EH (cell line): ENCODE measurements at regions not wholly inside any gene's neighbourhood (a gene's known extent, or its start where the extent isn't known, plus 50 kb on each side); places are given as distances from the start of the nearest gene placed in this dataset.

Source experiments
- DNase-seq: peaks from one replicate; pipeline ENCODE4 v3.0.0-alpha.2; 2015; ENCODE audit warnings: low read depth

DNA sequence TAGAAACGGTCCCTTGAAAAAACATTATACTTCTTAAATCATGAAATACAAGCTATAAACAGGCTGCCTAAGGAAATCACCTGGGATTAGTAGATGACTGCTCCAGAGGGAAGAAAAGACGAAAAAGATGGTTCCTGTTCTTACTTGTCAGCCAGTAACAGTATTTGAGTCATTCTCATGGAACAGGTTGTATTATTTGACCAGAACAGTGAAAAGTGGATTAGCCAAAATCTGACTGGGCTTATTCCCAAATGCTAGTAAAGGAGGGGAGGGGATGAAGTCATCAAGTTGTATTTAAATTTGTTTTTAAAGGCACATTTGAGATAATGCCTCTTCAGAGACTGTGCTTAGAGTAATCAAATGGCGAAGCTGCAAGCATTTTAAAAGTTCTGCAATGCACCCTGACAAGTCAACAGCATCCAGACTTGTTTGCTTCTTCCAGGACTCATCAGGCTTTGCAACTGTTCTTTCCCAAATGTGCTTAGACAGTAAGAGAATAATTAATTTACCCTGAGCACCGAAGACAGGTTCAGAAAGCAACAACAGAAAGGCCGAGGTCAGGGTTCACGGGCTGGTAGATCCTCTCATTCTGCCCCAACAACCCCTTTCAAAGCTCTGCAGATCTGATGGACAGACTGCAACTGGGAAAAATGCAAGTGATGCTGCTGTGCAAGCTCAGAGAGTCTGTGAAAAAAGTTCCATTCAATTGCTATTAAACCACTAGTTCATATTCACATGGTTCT, 800.6 kb downstream of the KCTD16 start:
- DNase-seq: no peak

DNA sequence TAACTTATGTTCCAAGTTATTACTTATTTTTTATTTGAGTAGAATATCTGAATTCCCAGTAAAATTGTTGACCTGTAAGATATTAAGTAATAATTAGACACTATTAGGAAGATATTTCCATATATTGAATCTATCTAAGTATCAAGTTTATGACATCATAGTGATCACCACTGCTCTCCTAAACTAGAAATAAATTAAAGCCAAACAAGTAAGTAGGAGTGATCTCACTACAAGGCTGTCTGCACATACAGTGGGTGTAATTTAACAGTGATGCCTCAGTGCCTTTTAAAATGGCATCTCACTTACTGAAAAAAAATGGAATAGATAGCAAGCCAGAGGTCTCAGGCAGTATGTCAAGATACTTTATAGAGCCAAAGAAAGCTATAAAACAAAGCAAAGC, 789.6 kb downstream of the KCTD16 start:
- DNase-seq: no peak

DNA sequence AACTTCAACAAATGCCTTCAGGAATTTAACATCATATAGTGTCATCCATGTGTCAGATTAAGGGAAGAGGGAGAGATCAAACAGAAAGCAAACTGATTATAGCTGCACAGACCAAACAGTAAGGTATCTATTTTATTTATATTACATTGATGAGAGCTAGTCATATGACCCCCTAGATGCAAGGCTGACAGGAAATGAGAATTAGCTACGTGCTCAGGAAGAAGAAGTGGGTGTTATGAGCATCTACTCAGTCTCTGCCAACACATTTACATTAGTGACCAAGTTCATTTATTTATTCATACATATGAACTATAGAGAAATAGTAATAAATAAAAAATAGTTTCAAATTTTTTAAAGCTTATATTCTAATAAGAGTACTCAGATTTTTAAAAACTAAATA, 787.3 kb downstream of the KCTD16 start:
- DNase-seq: no peak

DNA sequence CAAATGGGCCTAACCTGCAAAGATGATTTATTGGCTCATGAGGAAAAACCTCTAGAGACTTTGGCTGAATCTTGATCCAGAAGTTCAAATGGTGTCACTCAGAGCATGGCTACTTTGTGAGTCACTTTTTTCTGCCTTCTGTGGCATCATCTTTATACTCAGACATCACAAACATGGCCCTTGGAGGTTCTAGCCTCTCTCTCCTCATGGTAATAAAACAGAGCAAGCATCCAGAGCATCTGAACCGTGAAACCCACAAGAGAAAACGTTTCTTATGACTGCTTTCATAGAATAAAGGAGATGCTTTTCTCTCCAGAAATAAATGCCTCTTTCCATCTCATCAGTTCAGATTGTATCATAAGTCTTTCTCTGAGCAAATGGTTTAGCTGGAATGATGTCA, 780.3 kb downstream of the KCTD16 start:
- peak; percentile 47 for DNase-seq

DNA sequence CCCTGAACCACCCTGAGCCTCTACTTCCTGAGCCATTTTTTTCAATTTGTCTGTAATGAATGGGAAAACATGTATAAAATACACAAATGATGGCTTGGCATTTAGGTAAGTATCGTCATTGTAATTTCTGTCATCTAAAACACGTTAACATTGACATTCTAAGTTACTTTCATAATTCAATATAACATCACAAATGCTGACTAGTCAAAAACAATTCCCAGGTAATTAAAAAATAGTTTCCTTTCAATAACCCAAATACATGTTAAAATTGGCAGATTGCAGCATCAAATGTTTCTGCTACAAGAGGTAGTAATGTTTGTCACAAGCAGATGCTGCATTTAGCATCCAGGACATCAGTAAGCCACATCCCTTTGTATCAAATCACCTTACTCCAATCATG, 776.4 kb downstream of the KCTD16 start:
- no peak for DNase-seq

DNA sequence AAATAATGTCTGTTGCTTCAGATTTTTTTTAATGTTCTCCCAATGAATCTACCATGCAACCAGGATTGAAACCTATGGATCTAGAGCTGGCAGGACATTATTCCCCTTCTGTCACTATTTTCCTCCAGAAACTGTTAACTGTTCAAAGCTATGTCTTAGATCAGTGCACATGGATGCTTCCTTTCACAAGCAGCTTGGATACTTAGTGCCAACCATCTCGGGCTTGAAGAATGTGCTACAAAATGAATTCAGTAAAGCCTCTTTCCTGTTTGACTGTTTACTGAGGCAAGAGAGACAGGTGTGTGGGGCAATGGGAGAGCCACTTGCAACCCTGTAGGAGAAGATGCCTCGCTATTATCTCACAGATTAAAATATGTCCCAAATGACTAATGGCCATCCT, 774.8 kb downstream of the KCTD16 start:
- DNase-seq: no peak

DNA sequence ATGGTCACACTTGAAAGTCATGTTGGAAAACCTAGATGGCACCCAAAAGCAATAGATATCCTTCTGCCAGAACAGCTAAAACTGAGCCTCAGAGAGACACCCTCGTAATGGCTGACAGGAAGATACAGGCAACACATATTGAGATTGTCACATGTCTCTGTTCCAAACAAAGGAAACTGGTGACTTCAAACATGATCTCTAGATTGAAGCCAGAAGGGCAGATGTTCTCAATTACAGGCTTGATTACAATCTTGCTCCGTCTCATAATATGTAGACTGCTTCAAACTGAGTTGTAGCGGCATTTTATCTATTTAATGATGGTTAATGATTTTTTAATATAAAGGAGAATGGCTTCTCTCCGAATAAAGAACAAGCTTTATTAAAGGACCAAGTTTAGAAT, 774.3 kb downstream of the KCTD16 start:
- peak; percentile 18 for DNase-seq

DNA sequence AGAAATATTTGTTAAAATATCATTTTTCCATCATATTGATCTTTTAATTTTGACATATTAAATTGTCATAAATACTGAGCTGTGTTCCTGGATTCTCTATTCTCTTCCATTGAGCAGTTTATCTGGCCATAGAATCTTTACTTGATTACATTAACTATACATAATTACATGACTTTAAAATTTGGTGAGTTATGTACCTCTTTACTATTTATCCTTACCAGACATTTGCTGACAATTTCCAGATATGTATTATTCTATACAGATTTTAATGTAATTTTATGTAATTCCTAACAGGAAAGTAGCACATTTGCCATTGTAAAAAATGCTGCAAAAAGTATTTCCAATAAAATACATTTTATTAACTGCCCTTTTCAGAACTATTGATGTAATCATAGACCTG, 770.3 kb downstream of the KCTD16 start:
- DNase-seq: no peak

DNA sequence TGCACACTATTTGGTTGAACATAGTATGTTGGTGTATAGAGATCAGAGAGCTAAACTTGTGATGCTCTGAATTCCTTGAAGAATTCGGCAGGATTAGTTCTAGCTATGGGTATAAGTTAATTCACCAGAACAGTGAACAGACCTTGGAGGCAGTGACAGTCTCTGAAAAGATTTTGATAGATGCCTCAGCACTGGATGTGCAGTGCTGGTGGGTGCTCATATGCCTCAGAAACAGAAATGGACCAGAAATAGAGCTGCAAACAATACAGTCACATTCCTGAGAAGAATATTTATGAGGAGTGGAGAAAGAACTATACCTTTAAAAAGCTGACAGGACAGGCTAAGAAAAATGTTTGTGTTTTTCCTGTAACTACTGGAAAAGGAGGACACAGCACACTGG, 747.7 kb downstream of the KCTD16 start:
- no peak for DNase-seq

DNA sequence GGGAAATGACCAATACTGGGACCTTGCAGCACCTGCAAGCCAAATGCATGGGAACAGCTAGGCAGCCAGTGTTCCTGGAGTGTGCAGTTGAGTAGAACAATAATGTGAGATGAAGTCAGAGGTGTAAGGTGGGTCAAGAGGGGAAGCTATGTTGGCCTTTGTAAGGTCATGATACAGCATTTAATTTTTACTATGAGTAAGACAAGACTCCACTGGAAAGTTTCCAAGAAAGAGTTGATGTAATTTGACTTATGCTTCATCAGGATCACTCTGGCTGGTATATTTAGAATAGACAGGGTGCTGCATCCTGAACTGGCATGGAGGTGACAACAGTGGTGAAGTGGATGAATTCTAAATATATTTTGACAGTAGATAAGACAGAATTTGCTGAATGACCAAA, 744.8 kb downstream of the KCTD16 start:
- peak; percentile 1 for DNase-seq

DNA sequence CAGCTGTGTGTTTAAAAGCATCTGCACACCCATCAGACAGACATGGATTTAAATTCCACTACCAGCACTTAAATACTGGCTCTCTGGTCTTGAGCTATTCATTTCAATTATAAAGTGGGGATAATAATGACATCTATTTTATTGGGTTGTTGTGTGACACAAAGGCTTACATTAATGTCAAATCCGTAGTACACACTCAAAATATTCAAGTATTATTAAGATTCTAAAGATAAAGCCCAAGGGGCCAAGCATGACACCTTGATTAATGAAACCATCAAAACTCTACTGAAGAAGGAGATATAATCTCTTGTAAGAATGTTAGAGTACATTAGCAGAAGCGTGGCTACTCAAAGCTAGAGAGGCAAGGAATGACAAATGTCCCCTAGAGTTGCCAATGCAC, 743.0 kb downstream of the KCTD16 start:
- DNase-seq: no peak

DNA sequence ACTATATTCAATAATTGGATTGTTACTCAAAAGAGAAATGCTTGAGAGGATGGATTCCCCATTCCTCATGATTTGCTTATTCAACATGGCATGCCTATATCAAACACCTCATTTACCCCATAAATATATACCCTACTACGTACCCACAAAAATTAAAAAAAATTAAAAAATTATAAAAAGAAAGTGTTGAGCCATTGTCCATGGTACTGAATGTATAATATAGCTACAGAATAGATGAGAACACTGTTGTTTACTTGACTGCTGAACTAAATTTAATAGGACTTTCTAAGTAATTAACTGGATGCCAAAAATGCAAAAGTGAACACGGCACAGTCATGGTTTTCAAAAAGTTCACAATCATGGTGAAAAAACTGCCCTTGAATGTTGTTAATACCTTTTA, 725.8 kb downstream of the KCTD16 start:
- DNase-seq: no peak

DNA sequence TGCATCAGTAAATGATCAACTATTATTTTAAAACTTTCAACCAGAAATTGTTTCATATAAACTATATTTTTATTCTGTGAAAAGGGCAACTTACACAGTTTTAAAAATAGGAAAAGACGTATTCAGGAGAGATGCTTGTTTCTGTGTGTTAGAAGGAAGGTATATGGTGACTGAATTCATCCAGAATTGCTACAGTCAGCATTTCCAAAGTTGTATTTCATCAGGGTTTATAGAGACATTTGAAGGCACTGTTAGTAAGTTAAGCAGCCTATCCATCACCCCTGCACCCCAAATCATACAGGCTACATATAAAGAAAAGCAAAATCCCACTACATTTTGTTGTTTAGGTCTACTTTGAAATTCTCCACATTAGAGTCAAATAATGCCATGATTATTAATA, 716.0 kb downstream of the KCTD16 start:
- DNase-seq: no peak

DNA sequence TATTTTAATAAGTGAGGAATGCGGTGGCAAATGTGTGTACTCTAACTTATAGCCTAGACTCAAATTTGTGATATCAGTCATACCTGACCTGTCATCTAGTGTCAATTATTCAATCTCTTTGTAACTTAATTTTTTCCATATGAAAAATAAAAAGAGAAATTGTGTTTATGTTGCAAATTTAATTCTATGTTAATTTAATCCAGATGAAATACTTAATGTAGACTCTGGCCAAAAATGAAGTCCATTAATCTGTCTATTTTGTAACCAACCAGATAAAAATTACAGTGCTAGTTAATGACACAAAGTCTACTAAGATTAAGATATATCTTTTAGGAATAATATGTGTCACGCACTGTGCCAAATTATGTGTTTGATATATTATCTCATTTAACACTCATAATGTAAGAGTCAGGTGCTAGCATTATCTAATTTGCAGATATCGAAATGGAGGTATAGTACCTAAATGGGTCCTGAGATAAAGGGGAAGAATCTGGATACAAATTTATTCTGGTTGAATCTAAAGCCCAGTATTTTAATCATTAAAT, 712.1 kb downstream of the KCTD16 start:
- DNase-seq: no peak

DNA sequence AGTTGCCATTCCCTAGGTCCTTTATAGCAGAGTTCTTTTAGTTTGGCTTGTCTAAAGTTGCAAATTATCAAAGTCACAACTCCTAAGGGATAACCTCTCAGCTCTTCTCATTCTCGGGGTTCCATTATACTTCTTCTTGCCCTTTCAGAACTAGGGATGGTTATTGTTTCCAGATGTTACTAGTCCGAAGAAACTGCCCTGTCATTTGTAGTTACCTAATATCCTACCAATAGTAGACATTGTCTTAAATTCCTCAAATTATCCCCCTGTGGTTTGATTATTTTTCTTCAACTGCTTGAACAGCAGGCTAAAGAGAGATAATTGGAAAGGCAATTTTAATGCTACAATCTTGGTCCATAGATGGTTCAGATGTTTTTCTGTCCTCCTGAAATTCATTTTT, 709.8 kb downstream of the KCTD16 start:
- DNase-seq: peak; percentile 21

DNA sequence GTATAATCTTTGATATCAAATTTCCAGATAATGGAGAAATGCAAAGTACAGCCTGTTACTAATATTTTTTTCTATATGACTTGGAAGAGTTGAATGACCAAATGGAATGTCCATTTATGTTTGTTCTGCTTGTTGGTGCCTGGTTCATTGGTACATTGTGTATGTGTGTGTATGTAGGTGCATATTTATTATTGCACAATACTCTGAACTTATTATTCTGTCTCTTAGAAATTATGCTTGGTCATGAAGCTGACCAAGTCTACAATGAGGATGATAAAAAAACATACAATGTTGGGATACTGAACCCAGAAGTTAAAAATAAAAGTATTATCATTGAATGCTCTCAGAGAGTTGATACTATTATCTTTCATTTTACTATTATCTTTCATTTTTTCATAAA, 706.3 kb downstream of the KCTD16 start:
- DNase-seq: no peak

DNA sequence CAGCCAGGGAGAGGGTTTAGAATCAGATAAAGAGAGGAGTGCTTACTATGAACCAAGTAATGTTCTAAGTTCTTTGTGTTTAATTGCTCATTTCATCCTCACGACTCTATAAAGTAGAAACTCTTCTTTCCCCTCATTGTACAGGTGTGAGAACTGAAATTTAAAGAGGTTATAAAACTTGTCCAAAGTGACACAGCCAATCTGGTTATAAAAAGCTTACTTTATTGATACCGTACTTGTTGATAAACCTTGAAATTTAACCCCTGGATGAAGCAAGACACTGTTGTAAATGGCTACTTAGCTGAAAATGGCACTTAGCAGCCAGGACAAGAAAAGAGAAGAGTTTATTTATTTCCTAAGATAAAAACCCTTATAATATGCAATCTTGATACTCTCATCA, 702.4 kb downstream of the KCTD16 start:
- no peak for DNase-seq

DNA sequence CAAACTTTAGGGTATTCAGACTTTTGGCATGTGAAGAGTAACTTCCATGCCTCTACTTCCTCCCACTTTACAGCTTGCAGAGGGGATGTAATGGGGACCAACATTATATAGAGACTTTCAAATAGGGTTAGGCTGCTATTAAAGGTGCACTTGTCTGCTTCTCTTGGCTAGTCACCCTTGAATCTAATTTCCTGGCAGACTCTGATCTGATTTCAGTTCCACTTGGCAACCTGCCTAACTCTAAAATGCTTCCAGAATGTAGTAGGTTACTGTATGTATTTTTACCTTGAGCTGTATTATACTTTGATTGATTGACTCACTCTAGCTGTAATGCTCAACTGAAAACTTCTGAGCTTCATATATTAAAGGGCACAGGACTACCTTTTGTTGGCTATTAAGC, 693.4 kb downstream of the KCTD16 start:
- DNase-seq: no peak

DNA sequence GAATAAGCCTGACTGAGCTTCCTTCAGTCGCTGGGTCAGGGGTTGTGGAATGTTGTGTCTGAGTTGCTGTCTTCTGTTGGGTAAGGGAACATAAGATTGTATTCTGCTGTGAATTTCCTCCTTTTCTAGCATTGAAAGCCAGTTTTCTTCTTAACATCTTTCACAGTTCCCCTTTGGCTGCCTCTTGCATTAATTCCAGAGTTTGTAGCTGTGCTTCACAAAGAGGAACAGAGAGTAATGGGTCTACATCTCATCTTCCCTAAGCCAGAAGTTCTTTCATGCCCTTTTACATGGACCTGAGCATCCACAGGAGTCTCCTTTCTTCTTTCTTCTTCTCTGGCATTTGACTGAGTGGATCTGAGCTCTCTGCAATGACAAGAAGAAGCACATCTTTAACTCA, 686.8 kb downstream of the KCTD16 start:
- no peak for DNase-seq

DNA sequence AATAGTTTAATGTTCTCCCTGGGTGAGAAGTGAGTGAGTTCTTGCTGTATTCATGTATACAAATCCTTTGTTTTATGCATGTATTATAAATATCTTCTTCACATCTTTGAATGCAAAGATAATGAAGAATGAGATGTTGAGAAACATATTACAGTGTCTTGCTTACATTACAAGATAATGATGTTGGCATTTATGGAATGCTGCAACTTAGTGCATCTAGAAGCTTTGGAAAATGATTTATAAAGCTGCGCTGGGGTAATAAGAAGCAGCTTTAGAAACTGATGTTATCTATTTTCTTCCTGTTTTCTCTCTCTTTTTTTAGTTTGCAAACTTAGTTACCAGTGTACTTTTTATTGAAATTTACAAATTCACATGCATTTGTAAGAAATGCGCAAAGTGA, 673.4 kb downstream of the KCTD16 start:
- DNase-seq: peak; percentile 68

DNA sequence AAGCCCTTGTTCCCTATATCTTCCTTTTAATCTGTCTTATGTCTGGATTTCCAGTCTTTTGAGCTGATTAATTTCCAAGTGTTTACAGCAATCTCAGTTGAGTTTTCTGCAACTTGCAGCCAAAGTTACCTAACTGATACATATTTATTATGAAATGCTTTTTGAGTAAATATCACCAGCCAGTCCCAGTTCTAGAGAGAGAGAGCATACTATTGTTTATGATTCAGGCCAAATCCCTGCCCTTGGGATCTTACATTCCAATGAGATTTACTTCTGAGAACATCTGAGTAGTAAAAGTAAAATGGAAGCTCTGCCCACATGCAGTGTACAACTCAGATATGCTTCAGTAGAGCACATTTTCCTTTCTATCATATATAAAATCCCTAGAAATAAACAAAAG, 661.7 kb downstream of the KCTD16 start:
- DNase-seq: no peak

DNA sequence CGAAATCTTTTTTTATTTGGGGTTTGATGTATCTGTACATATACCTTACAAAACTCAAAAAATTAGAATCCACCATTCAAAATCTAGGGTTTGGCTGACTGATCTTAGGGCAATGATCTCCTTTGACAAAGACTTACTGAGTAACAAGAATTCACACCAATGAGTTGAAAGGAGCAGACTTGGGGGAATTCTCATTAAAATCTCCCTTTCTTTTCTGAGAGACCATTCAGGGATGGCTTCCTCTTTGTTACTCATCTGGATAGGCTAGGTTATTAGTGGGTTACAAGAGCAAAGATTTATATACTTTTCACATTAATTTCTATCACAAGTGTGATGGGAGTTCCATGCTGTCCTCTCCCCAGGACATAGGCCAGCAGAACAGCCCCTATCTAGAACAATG, 661.0 kb downstream of the KCTD16 start:
- no peak for DNase-seq

DNA sequence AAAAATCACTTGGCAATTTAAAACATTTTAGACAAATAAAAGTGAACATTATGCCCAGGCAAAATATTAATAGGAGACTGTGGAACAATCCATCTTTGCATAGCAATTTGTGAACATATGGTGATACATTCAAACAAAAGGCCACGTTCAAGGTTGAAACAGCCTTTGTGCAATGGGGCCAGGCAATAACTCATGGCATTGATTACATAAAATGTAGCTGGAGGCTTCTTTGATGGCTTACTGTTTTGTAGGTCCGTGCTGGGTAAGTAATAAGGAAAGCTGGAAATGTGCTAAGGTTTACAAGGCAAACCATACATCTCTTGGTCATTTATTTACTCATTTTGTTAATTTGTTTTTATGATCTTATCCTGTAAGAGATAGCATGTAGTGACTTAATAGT, 651.8 kb downstream of the KCTD16 start:
- no peak for DNase-seq

DNA sequence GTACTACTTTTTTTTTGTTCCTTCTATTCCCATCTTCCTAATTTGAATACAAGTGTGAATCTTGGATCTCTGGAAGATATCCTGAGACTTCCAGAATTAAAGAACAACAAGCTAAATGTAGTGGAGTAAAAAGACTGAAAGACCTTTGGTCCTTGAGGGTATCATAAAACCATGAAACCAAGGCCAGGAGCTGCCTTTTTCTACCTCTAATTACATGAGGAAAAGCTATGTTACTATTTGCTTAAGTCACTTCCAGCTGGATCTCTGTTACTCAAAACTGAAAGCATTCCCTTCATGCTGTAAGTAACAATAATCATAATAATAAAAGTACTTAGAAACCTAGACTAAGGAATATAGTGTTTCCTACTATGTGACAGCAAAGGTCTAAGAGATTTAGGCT, 649.6 kb downstream of the KCTD16 start:
- no peak for DNase-seq
